NCI-H2029 (cell line): ENCODE measurements at regions not wholly inside any gene's neighbourhood (a gene's known extent, or its start where the extent isn't known, plus 50 kb on each side); places are given as distances from the start of the nearest gene placed in this dataset.

ENCODE experiments used
- DNase-seq: peaks from one replicate; lab custom pipeline; 2025; lab: John Stamatoyannopoulos, UW

DNA sequence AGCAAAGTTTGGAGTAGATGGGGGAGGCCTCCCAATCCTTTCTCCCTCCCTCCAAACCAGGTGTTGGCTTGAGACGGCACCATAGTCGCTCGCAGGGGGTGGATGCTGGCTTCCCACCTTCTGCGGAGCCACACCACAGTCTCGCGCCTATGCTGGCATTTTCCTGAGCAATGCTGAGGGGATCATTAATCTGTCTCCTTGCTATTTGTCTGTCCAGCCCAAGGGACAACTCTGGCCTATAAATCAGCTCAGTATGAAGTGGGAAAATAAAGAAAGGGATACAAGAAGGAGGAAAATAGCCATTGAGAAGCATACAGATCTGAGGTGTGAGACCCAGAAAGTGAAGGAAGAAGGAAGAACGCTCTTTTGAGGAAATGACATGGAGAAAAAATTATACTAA lies 53.5 kb upstream of the CADM1 start:
- no peak for DNase-seq

DNA sequence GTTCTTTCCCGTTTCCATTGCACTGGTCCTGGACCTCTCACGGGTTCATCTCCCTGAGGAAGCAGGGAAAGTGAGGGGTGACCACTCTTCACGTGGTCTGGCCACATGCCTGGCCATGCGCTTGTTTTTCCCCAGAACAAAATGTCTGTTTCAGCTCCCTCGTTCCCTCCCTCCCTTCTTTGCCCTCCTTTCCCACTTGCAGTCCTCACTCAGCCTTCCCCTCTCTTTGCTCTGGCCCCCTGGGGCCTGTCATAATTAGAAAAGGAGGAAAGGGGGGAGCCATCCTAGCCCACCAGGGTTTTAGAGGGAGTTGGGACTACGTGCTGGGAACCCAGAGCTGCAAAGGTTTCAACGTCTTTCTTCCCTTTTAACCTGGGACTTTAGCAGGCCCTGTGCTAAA lies 52.8 kb upstream of the CADM1 start:
- no peak for DNase-seq

DNA sequence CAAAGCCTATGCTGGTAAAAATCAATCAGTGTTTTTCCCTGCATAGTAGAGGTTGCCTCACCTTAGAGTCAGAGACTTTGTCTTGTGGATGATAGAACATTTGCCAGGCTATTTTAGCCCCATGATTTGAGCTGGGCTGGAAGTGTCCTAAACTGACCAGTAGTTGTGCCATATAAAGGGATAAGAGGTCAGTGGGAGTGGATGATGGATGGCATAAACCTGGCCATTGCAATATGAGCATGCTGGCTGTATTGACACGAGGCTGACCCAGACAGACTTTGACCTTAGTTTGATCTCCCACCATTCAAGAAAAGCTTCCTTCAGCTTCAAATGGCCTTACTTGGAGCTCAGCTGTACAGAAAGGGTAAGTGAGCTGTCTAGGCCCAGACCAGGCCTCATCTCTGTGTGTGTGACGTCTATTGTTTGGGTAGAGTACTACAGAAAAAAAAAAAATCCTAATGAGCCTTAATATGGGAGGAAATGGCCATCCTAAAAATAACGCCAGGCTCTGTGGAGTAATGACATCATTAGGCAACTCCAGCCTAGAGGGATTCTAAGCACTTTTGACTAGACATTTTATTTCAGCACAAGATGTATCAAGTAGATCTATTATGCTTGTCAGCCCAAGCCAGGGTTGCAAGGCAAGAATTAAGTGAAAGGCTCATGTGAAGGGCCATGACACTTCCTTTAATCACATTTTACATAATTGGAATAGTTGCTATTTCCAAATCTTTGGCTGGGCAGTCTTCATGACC lies 51.3 kb upstream of the CADM1 start:
- DNase-seq: no peak
